GM19043 (cell line): ENCODE measurements at regions not wholly inside any gene's neighbourhood (a gene's known extent, or its start where the extent isn't known, plus 50 kb on each side); places are given as distances from the start of the nearest gene placed in this dataset.
"Not testable (repeated sequence)": the region's sequence is repeated elsewhere in the genome, so short reads cannot be mapped to it uniquely, and the experiment has no call there.

Experiments
- ATAC-seq: cut with Tn5 transposase; IDR thresholded peaks from one replicate; pipeline ENCODE4 v1.9.1; 2021; ENCODE audit warnings: low read depth; ENCODE audit not compliant: unreplicated experiment

GRCh38 chr15:62362144-62362543, 197.1 kb upstream of the C2CD4B start:
- ATAC-seq = no peak

GRCh38 chr15:62362608-62363007, 197.5 kb upstream of the C2CD4B start:
- ATAC-seq = no peak

- ATAC-seq = no peak
These were observed 198.8 kb upstream of the C2CD4B start for GRCh38 chr15:62363913-62364312.

- no peak for ATAC-seq
These were observed 200.8 kb upstream of the C2CD4B start for GRCh38 chr15:62365795-62366442.

GRCh38 chr15:62369454-62369853, 204.4 kb upstream of the C2CD4B start:
- no peak for ATAC-seq

- ATAC-seq = not testable (repeated sequence)
These were observed 206.6 kb upstream of the C2CD4B start for GRCh38 chr15:62371683-62372082.

- ATAC-seq = no peak
These were observed 212.8 kb upstream of the C2CD4B start for GRCh38 chr15:62377736-62378480.

GRCh38 chr15:62378772-62379498, 213.8 kb upstream of the C2CD4B start:
- ATAC-seq = no peak

GRCh38 chr15:62380011-62380410, 214.9 kb upstream of the C2CD4B start:
- ATAC-seq = no peak

- no peak for ATAC-seq
These were observed 217.0 kb upstream of the C2CD4B start for GRCh38 chr15:62382046-62382445.

GRCh38 chr15:62389885-62390790, 225.1 kb upstream of the C2CD4B start, which contains the start of gene TLN2:
Gene TLN2 (plus strand): TSS chr15:62390550.
- ATAC-seq = peak; percentile 78

- ATAC-seq = peak; percentile 14
These were observed 225.9 kb upstream of the C2CD4B start for GRCh38 chr15:62390791-62391640.

- no peak for ATAC-seq
These were observed 226.7 kb upstream of the C2CD4B start for GRCh38 chr15:62391641-62392262.

- no peak for ATAC-seq
These were observed 227.3 kb upstream of the C2CD4B start for GRCh38 chr15:62392376-62392775.

GRCh38 chr15:62393196-62393595, 228.1 kb upstream of the C2CD4B start:
- ATAC-seq = no peak

GRCh38 chr15:62394079-62394478, 229.0 kb upstream of the C2CD4B start:
- ATAC-seq = no peak

- no peak for ATAC-seq
These were observed 235.7 kb upstream of the C2CD4B start for GRCh38 chr15:62400778-62401177.

GRCh38 chr15:62402687-62403086, 237.6 kb upstream of the C2CD4B start:
- no peak for ATAC-seq

GRCh38 chr15:62403164-62403809, 238.2 kb upstream of the C2CD4B start:
- ATAC-seq = no peak
